GM18507 (cell line): ENCODE measurements at regions not wholly inside any gene's neighbourhood (a gene's known extent, or its start where the extent isn't known, plus 50 kb on each side); places are given as distances from the start of the nearest gene placed in this dataset.

Experiments used
- DNase-seq: peaks from one replicate; pipeline ENCODE4 v3.0.0; 2011; ENCODE audit warnings: low read depth; ENCODE audit not compliant: insufficient read length; ENCODE audit errors: extremely low spot score
- FAIRE-seq: peaks from 2 replicates; lab custom pipeline; 2011; peaks lifted over from hg19 to GRCh38; lab: Jason Lieb, UNC

DNA sequence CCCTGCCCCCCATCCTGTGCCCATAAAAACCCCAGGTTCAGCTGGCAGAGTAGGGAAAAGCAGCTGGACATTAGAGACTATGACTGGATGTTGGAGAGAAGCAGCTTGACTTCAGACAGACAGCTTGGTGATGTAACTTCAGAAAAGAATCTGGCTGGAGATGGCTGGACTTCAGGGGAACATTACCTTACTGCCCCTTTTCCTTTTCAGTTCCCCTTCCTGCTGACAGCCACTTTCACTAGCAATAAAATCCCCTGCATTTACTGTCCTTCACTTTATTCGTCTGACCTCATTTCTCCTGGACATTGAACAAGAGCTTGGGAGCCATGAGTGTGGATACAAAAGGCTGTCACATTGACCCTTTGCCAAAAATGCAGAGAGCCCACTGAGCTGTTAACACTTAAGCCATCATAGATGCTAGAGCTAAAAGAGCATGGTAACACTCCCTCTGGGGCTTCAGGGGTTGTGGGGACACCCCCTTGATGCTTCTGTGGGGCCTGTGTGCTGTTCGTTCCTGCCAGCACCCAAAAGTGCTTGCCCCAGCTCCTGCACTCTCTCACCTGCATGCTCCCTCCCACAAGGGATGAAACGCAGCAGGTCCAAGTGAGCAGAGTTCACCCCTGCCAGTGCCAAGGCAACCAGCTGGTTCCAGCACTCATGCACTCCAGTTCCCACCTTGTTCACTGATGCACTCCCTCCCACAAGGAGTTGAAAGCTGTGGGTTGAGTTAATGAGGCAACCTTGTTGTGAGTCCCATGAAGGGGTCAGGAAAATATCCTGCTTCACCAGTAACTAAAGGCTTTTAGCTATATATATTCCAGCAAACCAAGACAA is 263.8 kb upstream of the NDST3 start:
- no peak for DNase-seq
- FAIRE-seq, result no peak

DNA sequence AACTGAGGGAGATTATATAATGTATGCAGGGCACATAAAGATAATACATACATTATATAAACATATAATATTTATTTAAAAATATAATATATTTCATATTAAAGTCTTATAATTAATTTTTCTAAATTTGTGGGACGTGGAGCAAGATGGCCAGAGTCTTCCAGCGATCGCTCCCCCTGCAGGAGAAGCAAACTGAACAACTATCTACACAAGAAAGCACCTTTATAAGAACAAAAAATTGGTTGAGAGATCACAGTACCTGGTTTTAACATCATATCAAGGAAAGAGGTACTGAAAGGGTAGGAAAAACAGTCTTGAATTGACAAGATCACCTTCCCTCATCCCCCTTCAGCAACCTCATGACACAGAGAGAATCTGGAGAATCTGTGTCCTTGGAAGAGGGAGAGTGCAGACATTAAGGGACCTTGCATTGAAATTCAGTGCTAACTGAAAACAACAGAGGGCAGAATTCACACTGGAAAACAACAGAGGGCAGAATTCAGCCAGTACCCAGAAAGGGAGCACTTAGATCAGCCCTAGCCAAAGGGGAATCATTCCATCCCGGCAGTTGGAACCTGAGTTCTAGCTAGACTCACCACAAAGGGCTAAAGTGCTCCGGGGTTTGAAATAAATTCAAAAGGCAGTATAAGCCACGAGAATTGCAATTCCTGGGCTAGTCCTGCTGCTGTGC is 262.5 kb upstream of the NDST3 start:
- no peak for FAIRE-seq
- no peak for DNase-seq

DNA sequence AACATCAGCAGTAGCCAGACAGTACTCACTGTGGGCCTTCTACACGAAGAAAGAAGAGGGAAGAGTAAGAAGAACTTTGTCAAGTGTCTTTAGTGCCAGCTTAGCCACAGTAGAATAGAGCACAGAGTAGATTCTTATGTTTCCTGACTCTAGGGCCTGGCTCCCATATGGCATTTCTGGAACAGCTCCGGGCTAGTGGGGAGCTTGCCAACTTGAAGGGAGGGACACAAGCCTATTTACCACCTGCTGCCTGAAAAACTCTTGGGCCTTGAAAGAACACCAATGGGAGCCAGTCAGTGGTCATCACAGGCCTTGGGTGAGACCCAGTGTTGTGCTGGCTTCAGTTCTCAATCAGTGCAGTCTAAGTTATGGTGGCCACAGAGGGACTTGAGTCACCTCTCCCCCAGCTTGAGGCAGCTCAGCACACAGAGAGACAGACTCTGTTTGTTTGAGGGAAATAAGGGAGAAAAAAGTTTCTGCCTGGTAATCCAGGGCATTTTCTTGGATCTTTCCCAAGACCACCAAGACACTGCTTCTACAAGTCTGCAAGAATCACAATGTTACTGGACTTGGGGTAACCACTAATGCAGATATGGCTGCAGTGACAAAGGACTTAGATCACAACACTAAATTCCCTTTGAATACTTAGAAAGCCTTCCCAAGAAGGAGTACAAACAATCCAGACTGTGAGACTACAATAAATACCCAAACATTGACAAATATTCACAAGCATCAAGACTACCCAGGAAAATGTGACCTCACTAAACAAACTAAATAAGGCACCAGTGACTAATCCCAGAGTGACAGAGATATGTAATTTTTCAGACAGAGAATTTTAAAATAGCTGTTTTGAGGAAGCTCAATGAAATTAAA is 261.0 kb upstream of the NDST3 start:
- no peak for DNase-seq
- no peak for FAIRE-seq

DNA sequence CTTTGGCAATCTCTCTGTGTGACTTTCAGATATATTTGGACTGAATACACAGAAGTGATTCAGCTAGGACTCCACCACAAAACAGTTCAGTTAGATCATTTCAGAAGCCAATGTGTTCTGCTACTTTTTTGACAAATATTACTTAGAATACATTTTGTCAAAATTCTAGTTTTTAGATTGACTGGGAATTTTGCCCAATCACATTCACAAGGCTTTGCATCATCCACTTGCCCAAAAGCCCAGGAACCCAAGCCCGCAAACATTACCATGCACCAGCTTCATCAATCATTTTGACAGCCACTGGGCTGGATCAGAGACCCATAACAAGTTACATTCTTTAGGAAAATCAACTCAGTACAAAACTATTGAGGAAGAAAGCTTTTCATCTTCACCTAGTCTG is 256.6 kb upstream of the NDST3 start:
- no peak for DNase-seq
- no peak for FAIRE-seq

DNA sequence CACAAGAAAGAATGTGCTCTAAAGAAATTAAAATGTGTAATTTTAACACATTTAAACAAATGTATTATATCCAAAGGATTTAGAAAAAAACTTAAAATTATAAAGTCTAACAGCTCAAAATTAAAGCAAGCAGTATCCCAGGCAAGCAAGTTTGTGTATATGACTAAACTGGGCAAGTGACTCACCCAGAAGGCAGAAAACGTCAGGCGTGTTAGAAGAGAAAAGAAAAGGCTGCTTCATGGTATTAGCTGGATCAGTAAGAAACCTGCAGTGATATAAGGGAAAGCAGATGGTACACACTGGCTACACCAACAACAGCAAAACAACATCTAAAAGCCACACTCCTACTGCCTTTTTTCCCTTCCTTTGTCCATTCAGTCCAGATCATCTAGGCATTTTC is 250.6 kb upstream of the NDST3 start:
- DNase-seq (no peak), FAIRE-seq (no peak)

DNA sequence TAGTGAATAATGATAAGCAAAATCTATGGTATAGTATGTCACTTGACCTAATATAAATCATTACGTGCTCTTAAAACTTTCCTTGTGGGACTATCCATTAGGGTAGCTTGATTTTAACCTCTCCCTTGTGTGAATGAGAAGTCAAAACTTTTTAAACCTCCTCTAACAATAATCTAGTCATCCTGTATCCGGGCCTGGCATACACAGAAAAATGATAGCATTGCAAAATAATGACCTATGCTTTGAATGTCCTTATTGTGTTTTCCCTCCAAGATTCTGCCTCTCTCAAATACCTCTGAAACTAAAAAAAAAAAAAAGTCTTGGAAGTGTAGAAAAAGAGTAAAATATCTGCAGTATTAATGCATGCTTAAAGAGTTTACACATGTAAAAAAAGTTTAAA is 250.0 kb upstream of the NDST3 start:
- FAIRE-seq, result no peak
- DNase-seq, result no peak

DNA sequence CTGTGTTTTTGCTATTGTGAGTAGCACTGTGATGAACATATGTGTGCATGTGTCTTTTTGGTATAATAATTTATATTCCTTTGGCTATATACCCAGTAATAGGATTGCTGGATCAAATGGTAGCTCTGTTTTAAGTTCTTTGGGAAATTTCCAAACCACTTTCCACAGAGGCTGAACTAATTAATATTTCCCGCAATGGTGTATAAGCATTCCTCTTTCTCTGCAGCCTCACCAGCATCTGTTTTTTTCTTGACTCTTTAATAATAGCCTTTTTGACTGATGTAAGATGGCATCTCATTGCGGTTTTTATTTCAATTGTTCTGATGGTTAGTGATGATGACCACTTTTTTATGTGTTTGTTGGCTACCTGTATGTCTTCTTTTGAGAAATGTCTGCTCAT is 247.7 kb upstream of the NDST3 start:
- DNase-seq (no peak), FAIRE-seq (no peak)

DNA sequence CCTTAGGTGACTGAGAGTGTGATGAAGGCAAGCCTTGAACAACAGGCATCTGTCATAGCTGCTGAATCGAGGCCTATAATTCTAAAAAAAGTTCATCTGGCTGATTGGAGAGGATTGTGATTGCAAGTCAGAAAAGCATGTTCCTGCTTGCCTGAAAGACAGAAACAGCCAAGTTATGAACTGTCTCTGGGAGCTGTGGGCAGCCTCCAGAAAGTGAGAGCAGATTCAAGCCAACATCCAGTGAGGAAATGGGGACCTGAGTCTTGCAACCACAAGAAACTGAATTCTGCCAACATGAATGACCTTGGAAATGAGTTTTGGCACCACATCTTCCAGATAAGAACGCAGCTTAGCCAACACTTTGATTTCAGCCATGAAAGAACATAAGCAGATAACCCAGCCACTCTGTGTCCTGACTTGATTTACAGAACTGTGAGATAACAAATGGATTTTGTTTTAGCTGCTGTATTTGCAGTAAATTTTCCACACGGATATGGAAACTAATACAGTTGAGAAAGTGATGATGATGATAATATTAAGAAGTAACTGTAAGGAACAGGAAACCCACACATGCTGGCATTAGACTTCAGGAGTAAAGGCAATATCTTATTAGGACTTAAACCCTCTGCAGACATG is 240.3 kb upstream of the NDST3 start:
- FAIRE-seq, result no peak
- DNase-seq, result no peak

DNA sequence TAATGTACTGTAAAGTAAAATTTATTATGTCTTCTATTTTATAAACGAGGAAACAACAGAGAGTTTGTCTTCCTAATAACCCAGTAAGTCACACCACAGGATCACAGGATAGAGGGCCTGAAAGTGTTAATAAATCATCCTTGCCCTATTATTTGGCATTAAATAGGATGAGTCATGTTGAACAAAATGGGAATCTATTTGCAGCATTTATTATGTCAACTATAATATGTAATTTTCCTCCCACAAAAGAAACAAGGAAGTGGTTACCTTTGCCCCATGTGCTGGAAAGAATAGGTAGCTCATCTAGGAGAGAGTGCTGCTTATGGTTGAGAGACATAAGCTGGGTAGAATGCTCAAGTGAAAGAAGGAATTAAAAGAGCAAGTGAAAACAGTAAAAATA is 237.6 kb upstream of the NDST3 start:
- FAIRE-seq, result no peak
- DNase-seq, result no peak

DNA sequence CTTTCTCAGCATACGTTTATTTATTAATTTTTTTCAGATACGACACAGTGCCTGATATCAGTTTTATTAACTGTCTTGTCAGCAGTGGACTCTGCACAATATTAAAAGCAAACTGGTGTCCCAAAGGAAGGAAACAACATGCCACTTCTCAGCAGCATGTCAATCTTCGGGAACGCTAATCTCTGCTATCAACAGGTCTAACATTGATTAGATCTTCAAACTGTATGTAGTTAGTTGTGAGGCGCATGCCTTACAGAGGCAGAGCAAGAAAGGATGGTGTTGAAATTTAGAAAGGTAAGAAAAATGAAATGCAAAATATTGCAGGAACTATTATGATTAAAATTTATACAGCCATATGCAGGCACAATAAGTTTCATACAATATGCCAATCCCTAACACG is 233.7 kb upstream of the NDST3 start:
- DNase-seq (no peak), FAIRE-seq (no peak)

DNA sequence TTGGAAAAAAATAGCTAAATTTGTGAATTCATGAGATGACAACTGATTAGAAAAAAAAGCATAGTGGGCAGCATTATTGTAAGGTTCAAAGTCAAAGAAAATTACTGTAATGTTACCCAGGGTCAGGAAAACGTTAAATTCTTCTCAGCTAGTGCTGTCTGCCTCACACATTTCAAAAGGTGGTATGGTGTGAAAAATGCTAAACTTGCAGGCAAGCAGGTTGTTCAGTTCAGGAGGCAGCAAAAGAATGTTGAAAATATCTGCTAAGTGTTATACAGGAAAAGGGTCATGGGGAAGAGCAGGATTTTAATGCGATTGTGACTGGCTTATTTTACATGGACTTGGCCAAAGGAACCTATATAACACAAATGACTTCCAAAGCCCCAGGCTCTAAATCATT is 232.5 kb upstream of the NDST3 start:
- FAIRE-seq, result no peak
- DNase-seq, result no peak

DNA sequence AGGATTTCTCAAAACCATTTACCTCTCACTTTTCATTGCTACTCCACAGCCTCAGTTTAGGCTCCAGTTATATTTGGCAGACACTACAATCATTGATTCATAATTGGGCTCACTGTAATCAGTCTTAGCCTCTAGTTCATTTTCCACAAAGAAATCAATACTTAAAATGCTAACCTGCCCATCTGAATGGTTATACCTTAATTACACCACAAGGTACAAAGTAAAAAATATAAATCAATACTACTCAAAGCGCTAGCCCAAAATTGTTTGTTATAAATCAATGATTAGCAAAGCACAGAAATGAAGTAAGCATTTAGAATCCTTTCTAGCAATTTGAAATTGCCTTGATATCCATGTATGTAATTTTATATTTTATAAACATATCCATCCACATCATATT is 222.6 kb upstream of the NDST3 start:
- no peak for DNase-seq
- FAIRE-seq, result no peak

DNA sequence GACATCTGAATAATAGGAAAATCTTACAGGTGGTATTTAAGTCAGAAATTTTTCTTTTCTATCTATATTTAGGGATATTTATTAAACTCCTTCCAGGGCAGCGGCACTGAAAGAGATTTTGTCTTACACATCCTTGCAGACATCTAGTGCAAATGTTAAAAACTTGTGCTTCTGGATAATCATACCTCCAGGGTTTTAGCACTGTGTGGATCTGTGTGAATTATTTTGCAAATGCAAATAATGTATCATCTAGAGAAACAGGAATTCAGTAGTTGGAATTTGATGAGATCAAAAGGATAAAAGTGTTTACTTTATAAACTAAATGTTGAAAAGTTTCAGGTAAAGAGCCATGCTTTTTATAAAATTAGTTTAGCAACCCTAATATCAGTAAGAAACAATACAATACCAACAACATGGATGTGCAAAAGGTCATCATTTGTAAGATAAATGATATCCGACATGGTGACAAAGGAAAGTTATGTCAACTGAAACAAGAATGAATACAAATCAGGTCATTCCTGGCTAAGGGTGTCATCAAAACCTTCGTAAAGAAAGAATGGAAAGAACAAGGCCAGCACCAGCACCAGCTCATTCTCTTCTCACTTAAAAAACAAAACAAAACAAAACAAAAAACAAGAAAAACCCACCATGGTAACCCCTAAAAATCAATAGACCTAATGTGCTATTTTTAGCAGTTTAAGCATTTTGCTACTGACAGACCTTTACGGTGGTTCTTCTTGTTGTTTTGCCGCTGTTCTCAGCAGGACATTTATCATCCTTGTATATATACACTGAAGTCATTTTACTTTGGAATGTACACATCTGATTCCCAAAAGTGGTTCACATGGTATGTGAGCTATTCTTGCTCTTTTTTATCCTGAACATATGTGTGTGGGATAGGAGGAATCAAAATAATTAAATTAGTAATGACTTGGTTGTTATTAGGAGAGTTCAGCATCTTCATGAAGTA is 219.7 kb upstream of the NDST3 start:
- DNase-seq (no peak), FAIRE-seq (no peak)

DNA sequence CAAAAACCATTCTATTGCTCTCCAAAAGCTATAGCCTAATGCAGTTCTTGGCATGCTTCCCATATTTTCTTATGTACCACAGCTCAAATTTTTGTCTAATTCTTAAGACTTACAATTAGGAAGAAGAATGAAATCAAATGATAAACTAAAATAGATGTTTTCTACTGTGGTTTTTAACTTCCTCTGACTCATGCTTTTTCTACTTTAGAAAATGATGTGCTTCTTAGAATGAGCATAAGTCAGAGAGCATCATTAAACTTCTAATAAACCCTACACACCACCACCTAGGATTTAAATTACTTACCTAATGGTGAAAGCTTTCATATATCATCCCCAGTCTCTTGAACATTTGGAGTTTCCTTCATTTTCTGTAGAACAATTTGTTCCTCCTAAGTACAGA is 217.0 kb upstream of the NDST3 start:
- DNase-seq, result no peak
- no peak for FAIRE-seq

DNA sequence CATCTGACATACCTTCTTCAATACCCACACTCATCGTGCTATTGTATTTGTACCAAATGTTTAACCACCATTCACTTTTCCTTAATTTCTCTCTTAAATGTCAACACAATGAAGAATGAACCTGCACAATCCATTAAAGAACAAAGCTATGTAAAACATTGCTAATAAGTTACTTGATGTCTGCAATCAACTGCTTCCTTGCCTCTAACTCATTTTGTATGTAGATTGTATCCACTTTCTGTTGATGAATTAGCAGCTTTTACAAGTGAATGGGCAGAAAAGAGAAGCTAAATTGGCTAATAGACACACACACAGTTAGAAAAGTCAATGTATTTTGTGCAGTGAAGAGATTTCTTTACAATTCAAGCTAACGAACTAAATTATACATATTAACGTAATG is 212.5 kb upstream of the NDST3 start:
- FAIRE-seq (peak; percentile 5), DNase-seq (no peak)

DNA sequence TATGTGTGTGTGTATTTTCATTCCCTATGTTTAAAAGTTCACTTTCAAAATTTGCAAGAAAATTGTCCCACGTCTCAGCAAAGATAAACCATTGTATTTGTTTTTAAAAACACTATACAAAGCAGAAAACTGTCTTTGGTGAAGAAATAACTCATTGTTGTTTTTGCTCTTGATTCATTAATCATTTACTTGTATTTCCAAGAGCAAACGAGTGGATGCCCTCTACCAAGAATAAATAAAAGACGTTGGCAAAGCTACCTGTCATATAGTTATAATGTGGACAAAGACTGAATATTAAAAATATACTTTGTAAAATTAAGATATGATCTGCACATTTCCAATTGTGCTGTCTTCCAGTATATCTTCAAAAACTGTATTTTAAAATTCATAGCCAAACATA is 210.9 kb upstream of the NDST3 start:
- DNase-seq (no peak), FAIRE-seq (no peak)

DNA sequence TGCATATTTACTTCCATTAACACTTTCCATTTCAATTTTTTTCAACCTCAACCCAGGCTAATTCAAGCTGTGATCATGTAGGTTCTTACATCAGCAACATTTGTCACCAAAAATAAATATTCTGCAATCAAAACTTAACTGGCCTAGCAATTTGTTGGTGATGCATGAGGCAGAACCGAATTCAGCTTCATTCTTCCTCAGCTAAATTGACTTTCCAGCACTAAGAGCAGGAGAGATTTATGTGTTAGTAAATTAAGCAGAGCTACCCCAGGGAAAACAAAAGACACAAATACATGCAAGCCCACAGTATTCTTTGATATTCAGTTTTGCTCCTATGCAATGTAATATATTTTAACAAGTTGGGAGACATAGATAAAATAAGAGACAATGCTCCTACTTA is 208.7 kb upstream of the NDST3 start:
- no peak for DNase-seq
- FAIRE-seq, result no peak

DNA sequence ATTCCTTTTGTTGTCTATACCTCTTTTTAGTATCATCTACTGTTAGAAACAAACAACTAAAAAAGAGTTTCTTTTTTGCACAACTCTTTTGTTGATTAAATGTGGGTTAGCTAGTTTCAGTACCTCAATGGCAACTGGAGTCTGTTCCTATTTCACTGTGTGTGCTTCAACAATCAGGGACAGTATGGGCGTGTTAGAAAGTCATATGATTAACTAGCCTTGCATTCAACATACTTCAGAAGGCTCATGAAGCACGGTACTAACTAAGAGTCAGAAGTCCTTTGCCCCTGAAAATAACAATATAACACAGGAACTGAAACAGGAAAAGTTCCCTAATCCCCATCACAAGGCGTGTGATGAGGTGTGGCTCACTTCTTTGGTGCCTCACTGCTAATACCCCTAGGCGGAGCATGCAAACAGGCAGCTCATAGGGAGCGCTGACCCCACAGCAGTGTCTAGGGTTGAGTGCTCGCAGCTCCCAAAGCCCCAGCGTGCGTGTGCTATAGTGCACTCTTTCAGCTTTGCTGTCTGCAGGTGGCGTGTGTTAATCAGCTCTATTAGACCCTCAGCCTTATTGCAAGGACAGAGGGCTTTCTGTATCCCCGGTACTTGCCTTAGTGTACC is 203.1 kb upstream of the NDST3 start:
- DNase-seq, result no peak
- FAIRE-seq, result no peak
